ENCODE measurements at regions not wholly inside any gene's neighbourhood (a gene's known extent, or its start where the extent isn't known, plus 50 kb on each side); places are given as distances from the start of the nearest gene placed in this dataset.
"Not testable (repeated sequence)": the region's sequence is repeated elsewhere in the genome, so short reads cannot be mapped to it uniquely, and the experiment has no call there.

DNA sequence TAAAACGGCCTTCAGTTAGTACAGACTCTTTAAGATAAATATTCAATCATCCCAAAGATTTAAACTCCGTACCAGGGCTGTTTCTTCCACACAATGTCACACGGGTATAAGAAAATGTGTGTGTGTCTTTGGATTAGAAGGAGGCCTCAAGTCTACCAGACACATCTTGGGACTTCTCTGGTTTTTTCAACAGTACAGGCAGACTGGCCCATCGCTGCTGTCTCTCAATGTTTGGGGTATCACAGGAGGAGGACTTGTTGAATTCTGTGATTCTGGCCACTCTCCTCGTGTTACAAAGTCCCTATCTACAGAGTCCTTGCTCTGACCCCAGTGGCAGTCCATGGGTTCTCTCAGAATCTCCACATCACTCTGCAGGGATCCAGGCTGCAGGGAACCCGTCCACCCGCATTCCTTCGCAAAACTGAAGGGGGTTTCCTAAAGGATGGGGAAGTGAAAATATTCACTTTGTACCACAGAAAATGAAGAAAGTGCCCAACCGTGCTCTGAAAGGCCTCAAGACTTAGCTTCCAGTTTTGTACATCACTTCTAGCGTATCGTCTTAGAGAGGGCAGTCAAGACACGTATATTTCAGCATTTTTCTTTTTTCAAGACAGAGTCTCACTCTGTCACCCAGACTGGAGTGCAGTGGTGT is 373.2 kb downstream of the NPIPA8 start:
- Histone ChIP-seq H3K4me3 (ENCODE audit: low read length) (no peak overlapping the region), H3K36me3 (ENCODE audit: control insufficient read depth, insufficient read depth, low read length) (no peaks in the 10 kb centered on the region), H3K4me1 (ENCODE audit: control insufficient read depth, insufficient read depth, low read length) (no peaks in the 10 kb centered on the region), H3K27ac (ENCODE audit: low read depth, low read length) (no peak overlapping the region), H3K27me3 (ENCODE audit: control insufficient read depth, insufficient read depth, low read length) (no peaks in the 10 kb centered on the region), H3K9ac (ENCODE audit: low read length) (no peak overlapping the region)

DNA sequence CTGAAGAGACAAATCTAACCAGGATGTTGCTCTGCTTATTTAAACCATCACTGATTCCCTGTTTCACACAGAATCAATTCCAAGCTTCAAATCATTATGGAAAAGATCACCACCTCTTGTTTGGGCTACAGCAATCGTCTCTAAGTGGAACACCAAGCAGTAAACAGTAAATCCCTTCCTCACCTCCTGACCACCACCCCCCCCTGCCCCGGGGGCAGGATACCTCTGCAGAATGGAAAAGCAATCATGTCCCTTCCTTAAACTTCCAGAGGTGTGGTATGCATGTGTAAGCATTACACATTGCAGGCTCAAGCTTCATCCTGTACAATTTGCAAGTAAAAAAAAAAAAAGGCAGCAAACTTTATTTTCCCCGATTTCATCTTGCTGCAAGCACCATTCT is 373.8 kb downstream of the NPIPA8 start:
- H3K9ac ChIP-seq (ENCODE audit: low read length), result no peak overlapping the region
- H3K36me3 ChIP-seq (ENCODE audit: control insufficient read depth, insufficient read depth, low read length), result no peaks in the 10 kb centered on the region
- no peaks in the 10 kb centered on the region for H3K4me1 ChIP-seq (ENCODE audit: control insufficient read depth, insufficient read depth, low read length)
- no peaks in the 10 kb centered on the region for H3K27me3 ChIP-seq (ENCODE audit: control insufficient read depth, insufficient read depth, low read length)
- H3K4me3 ChIP-seq (ENCODE audit: low read length), result no peak overlapping the region
- no peak overlapping the region for H3K27ac ChIP-seq (ENCODE audit: low read depth, low read length)

DNA sequence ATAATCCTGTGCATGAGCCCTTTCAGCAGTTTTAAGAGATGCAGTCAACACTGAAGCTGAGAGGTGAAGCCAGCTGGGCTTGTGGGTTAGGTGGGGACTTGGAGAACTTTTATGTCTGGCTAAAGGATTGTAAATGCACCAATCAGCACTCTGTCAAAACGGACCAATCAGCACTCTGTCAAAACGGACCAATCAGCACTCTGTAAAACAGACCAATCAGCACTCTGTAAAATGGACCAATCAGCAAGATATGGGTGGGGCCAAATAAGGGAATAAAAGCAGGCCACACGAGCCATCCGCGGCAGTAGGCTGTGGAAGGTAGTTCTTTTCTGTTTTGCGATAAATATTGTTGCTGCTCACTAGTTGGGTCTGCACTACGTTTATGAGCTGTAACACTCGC is 374.7 kb downstream of the NPIPA8 start:
- not testable (repeated sequence) for H3K4me3 ChIP-seq (ENCODE audit: low read length); H3K36me3 ChIP-seq (ENCODE audit: control insufficient read depth, insufficient read depth, low read length); H3K4me1 ChIP-seq (ENCODE audit: control insufficient read depth, insufficient read depth, low read length); H3K9ac ChIP-seq (ENCODE audit: low read length); H3K27me3 ChIP-seq (ENCODE audit: control insufficient read depth, insufficient read depth, low read length); H3K27ac ChIP-seq (ENCODE audit: low read depth, low read length)

DNA sequence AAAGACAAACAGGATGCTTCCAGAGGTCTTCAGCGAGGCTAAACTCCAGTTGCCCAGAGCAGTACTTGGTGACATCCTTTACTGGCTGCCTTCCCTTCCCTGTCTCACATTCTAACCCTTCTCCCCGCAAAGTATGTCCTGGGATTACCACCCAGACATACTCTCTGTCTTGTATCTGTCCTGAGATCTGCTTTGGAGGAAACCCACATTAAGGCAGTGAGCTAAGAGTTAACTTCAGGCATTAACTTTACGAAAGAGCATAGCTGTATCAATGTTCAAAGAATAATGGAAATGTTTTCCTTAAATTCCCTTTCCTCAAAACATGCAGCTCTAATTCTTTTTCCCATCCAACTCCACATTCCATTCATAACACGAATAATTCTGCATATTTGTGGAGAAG is 385.2 kb downstream of the NPIPA8 start:
- no peak overlapping the region for H3K4me3 ChIP-seq (ENCODE audit: low read length)
- no peak overlapping the region for H3K9ac ChIP-seq (ENCODE audit: low read length)
- no peaks in the 10 kb centered on the region for H3K36me3 ChIP-seq (ENCODE audit: control insufficient read depth, insufficient read depth, low read length)
- no peaks in the 10 kb centered on the region for H3K27me3 ChIP-seq (ENCODE audit: control insufficient read depth, insufficient read depth, low read length)
- H3K4me1 ChIP-seq (ENCODE audit: control insufficient read depth, insufficient read depth, low read length), result no peaks in the 10 kb centered on the region
- H3K27ac ChIP-seq (ENCODE audit: low read depth, low read length), result no peak overlapping the region

DNA sequence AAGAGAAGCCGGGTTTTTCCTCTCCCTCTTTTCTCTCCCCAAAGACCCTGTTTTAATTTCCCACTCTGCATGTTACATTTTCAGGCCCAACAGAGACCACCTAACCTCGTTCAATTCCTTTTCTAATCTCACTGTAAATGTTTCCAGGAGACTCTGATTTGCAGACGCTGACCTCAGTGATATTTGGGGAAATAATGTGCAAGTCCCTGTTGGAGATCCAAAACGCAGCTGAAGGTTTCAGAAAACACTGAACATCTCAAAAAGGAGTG is 386.6 kb downstream of the NPIPA8 start:
- Histone ChIP-seq H3K27me3 (ENCODE audit: control insufficient read depth, insufficient read depth, low read length) (no peaks in the 10 kb centered on the region), H3K27ac (ENCODE audit: low read depth, low read length) (no peak overlapping the region), H3K36me3 (ENCODE audit: control insufficient read depth, insufficient read depth, low read length) (no peaks in the 10 kb centered on the region), H3K4me1 (ENCODE audit: control insufficient read depth, insufficient read depth, low read length) (no peaks in the 10 kb centered on the region), H3K9ac (ENCODE audit: low read length) (no peak overlapping the region), H3K4me3 (ENCODE audit: low read length) (no peak overlapping the region)

DNA sequence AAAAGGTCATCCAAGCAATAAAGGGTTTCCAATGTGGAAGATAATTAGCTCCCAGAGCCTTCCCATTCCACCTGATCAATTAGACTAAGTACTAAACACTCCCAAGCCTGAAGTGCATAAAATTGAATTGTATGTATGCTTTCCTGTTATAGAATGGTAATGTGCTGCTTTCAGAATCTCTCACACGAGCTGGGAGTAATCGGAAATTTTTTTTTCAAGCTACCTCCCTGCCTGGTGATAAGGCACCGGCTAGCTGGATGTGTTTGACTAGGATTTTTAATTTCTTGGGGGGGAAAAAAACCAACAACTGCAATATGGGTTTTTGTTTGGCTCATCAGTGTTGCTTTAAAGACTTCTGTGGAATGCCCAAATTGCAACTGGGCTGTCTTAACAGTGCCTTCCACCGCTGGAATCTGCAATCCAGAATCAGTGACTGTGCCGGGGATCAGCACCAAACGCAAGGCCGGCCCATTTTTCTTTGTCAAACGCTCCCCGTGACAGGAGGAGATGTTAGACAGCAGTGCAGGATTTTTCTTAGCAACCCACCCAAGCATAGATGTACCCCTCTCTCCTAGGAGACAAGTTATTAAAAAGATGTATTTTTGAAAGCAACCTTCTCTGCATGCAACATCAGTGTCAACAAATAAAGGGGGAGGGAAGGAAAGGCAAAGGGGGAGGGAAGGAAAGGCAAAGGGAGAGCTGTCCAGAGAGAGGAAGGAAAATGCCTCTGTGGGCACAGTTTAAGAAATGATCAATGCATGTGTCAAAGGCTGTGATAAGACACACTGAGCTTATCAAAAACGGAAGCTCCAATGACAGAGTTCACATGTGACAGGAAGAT is 387.2 kb downstream of the NPIPA8 start:
- no peak overlapping the region for H3K4me3 ChIP-seq (ENCODE audit: low read length)
- no peaks in the 10 kb centered on the region for H3K27me3 ChIP-seq (ENCODE audit: control insufficient read depth, insufficient read depth, low read length)
- no peak overlapping the region for H3K9ac ChIP-seq (ENCODE audit: low read length)
- no peak overlapping the region for H3K27ac ChIP-seq (ENCODE audit: low read depth, low read length)
- no peaks in the 10 kb centered on the region for H3K4me1 ChIP-seq (ENCODE audit: control insufficient read depth, insufficient read depth, low read length)
- H3K36me3 ChIP-seq (ENCODE audit: control insufficient read depth, insufficient read depth, low read length), result no peaks in the 10 kb centered on the region

DNA sequence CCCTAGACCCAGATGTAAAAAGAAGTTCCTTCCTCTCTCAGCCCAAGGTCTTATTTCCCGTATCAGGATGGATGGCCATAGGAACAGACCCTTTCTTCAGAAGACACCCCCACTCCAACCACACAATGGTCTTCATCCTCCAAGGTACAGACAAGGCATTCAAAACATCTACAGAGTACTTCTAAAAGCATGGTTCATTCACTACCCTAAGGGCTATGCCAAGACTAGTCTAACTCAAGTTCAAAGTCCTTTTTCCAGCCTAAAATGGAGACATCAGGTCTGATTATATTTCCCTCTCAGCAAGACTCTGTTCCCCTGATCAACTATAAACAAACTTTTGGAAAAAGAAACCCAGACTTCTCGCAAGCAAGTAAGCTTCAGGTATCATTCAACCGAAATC is 388.9 kb downstream of the NPIPA8 start:
- Histone ChIP-seq H3K4me1 (ENCODE audit: control insufficient read depth, insufficient read depth, low read length) (no peaks in the 10 kb centered on the region), H3K9ac (ENCODE audit: low read length) (no peak overlapping the region), H3K4me3 (ENCODE audit: low read length) (no peak overlapping the region), H3K27me3 (ENCODE audit: control insufficient read depth, insufficient read depth, low read length) (no peaks in the 10 kb centered on the region), H3K36me3 (ENCODE audit: control insufficient read depth, insufficient read depth, low read length) (no peaks in the 10 kb centered on the region), H3K27ac (ENCODE audit: low read depth, low read length) (no peak overlapping the region)

DNA sequence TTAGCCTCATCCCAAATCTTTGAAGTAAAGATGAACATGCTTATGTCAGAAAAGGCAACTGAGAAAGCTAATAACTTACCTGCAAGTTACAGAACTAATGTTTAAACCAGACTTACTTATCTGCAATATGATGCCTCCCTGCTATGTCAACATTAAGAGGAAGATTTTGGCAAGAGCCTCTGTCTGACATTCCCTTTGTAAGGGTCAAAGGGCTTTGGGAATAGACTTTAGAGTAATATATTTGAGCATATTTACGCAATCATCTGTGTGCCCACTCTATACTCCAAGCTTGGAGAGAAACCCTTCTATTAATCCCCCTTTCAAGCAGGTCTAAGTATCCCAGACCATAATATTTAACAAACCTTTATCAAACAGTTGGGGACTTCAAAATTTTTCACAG is 389.4 kb downstream of the NPIPA8 start:
- Histone ChIP-seq H3K4me1 (ENCODE audit: control insufficient read depth, insufficient read depth, low read length) (no peaks in the 10 kb centered on the region), H3K9ac (ENCODE audit: low read length) (no peak overlapping the region), H3K27me3 (ENCODE audit: control insufficient read depth, insufficient read depth, low read length) (no peaks in the 10 kb centered on the region), H3K4me3 (ENCODE audit: low read length) (no peak overlapping the region), H3K27ac (ENCODE audit: low read depth, low read length) (no peak overlapping the region), H3K36me3 (ENCODE audit: control insufficient read depth, insufficient read depth, low read length) (no peaks in the 10 kb centered on the region)

DNA sequence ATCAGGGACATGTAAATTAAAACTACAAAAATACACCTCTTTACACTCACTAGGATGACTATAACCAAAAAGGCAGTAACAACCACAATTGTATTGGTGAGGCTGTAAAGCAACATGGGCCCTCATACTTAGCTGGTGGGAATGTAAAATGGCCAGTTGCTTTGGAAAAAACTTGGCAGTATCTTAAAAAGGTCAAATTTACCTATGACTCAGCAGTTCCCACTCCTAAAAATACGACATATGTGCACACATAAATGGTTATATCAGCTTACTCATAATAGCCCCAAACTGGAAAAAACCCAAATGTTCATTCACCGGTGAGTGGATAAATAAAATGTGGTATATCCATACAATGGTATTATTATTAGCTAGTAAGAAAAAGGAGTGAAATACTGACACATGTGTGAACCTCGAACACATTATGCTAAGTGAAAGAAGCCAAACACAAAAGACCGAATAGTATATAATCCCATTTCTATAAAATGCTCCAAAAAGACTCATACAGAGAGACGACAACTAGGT is 391.4 kb downstream of the NPIPA8 start:
- no peak overlapping the region for H3K9ac ChIP-seq (ENCODE audit: low read length)
- H3K27ac ChIP-seq (ENCODE audit: low read depth, low read length), result no peak overlapping the region
- no peaks in the 10 kb centered on the region for H3K27me3 ChIP-seq (ENCODE audit: control insufficient read depth, insufficient read depth, low read length)
- H3K36me3 ChIP-seq (ENCODE audit: control insufficient read depth, insufficient read depth, low read length), result no peaks in the 10 kb centered on the region
- no peak overlapping the region for H3K4me3 ChIP-seq (ENCODE audit: low read length)
- H3K4me1 ChIP-seq (ENCODE audit: control insufficient read depth, insufficient read depth, low read length), result no peaks in the 10 kb centered on the region

DNA sequence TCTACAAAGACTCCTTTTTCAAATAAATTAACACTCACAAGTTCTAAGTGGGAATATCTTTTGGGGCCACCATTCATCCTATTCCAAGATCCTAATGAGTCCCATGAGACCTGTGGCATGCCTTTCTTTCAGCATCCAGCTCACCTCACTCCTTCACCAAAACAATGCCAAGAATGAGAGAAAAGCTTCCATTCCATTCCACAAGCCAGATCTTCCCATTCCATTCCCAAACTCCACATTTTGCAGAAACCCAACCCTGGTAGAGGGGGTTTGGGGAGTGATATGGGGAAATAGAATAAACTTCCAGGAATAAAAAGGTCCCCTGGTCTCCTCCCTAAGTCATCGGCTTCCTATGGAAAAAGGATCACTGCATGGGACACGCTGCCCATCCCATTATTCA is 392.2 kb downstream of the NPIPA8 start:
- H3K4me3 ChIP-seq (ENCODE audit: low read length), result no peak overlapping the region
- no peaks in the 10 kb centered on the region for H3K4me1 ChIP-seq (ENCODE audit: control insufficient read depth, insufficient read depth, low read length)
- H3K36me3 ChIP-seq (ENCODE audit: control insufficient read depth, insufficient read depth, low read length), result no peaks in the 10 kb centered on the region
- H3K9ac ChIP-seq (ENCODE audit: low read length), result no peak overlapping the region
- no peak overlapping the region for H3K27ac ChIP-seq (ENCODE audit: low read depth, low read length)
- no peaks in the 10 kb centered on the region for H3K27me3 ChIP-seq (ENCODE audit: control insufficient read depth, insufficient read depth, low read length)

DNA sequence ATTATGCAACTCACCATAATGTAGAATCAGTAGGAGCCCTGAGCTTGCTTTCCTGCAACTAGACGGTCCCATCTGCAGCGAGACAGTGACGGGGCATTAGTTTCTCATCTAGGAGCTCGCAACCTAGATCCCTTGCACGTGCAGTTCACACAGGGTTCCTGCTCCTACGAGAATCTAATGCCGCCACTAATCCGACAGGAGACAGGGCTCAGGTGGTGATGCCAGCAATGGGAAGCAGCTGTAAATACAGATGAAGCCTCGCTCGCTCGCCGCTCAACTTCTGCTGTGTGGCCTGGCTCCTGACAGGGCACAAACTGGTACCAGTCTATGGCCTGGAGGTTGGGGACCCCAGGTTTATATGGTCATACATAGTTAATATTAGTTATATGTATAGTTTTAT is 394.5 kb downstream of the NPIPA8 start:
- no peak overlapping the region for H3K9ac ChIP-seq (ENCODE audit: low read length)
- H3K36me3 ChIP-seq (ENCODE audit: control insufficient read depth, insufficient read depth, low read length), result no peaks in the 10 kb centered on the region
- H3K4me3 ChIP-seq (ENCODE audit: low read length), result no peak overlapping the region
- no peaks in the 10 kb centered on the region for H3K27me3 ChIP-seq (ENCODE audit: control insufficient read depth, insufficient read depth, low read length)
- H3K27ac ChIP-seq (ENCODE audit: low read depth, low read length), result no peak overlapping the region
- H3K4me1 ChIP-seq (ENCODE audit: control insufficient read depth, insufficient read depth, low read length), result no peaks in the 10 kb centered on the region

DNA sequence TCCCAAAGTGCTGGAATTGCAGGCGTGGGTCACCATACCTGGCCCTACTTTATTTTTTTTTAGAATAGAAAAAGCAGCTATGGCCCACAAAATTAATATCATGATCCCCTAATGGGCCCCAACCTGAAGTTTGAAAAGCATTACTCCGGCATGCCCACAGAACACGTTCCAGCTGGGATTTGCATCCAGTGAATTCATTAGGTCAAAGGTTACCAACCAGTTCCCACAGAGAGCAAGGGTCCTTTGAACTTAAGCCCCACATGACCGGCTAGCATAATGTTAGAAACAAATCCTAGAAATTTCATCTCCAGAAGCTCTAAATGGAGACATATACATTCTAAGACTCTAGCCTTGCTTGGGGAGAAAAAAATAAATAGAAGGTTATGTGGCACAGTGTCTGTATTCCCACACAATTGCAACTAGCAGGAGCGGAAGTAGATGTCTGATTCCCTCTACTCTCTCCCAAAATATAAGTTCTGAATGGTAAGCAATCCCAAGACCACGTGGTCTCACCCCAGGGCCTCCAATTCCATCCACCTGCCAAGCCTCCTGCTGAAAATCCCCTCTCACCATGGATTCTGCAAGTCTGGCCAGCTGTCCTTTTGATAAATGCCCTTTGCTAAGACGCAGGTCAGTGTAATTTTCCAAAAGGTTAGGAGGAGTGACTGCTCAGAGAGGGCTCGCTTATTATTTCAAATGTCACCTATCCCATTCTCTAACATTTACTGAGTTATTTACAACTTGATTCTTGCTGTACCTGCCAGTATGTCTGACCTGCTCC is 395.8 kb downstream of the NPIPA8 start:
- Histone ChIP-seq H3K9ac (ENCODE audit: low read length) (no peak overlapping the region), H3K27ac (ENCODE audit: low read depth, low read length) (no peak overlapping the region), H3K4me1 (ENCODE audit: control insufficient read depth, insufficient read depth, low read length) (no peaks in the 10 kb centered on the region), H3K27me3 (ENCODE audit: control insufficient read depth, insufficient read depth, low read length) (no peaks in the 10 kb centered on the region), H3K36me3 (ENCODE audit: control insufficient read depth, insufficient read depth, low read length) (no peaks in the 10 kb centered on the region), H3K4me3 (ENCODE audit: low read length) (no peak overlapping the region)
